MCF 10A (cell line): ENCODE measurements at regions not wholly inside any gene's neighbourhood (a gene's known extent, or its start where the extent isn't known, plus 50 kb on each side); places are given as distances from the start of the nearest gene placed in this dataset.
"Not testable (repeated sequence)": the region's sequence is repeated elsewhere in the genome, so short reads cannot be mapped to it uniquely, and the experiment has no call there.

Experiments used
- BruUV-seq: library from RNA; stranded (reverse); fragments of 400-500 nt; replicated peaks from 2 replicates; lab custom pipeline; 2021; lab: Mats Ljungman, UMichigan
- CTCF ChIA-PET: fragments of 300-600 bp; sonication (Branson Sonifier 250); formaldehyde crosslinking; extraction: SDS; loops from one replicate; lab custom pipeline; 2021; ENCODE audit warnings: antibody characterized with exemption, inconsistent platforms; lab: Yijun Ruan, JAX
- POLR2A ChIA-PET: fragments of 300-600, 350-650 bp; sonication (Branson Sonifier 250); formaldehyde crosslinking; extraction: SDS; loops from one replicate; lab custom pipeline; 2020; ENCODE audit warnings: antibody characterized with exemption, inconsistent platforms; lab: Yijun Ruan, JAX
- DNase-seq: peaks from one replicate; pipeline ENCODE4 v3.0.0-alpha.2; 2018; ENCODE audit not compliant: unreplicated experiment
- H3K27ac Mint-ChIP-seq: one replicate; pipeline ENCODE4 v1.8.0; 2022; ENCODE audit warnings: mild to moderate bottlenecking, low read depth, mixed read lengths; ENCODE audit not compliant: unreplicated experiment
- H3K27me3 Mint-ChIP-seq: one replicate; pipeline ENCODE4 v1.8.0; 2022; ENCODE audit warnings: mixed read lengths; ENCODE audit not compliant: insufficient read depth, unreplicated experiment
- H3K36me3 Mint-ChIP-seq: one replicate; pipeline ENCODE4 v1.8.0; 2022; ENCODE audit warnings: mild to moderate bottlenecking, moderate library complexity, mixed read lengths; ENCODE audit not compliant: insufficient read depth, unreplicated experiment
- H3K4me1 Mint-ChIP-seq: one replicate; pipeline ENCODE4 v1.8.0; 2022; ENCODE audit warnings: mixed read lengths; ENCODE audit not compliant: insufficient read depth, unreplicated experiment
- H3K4me3 Mint-ChIP-seq: one replicate; pipeline ENCODE4 v1.8.0; 2022; ENCODE audit warnings: mild to moderate bottlenecking, moderate library complexity, mixed read lengths; ENCODE audit not compliant: unreplicated experiment
- H3K9me3 Mint-ChIP-seq: one replicate; pipeline ENCODE4 v1.8.0; 2022; ENCODE audit warnings: mixed read lengths; ENCODE audit not compliant: unreplicated experiment
- CTCF ChIP-seq: fragments of 200-600 bp; IDR thresholded peaks from one replicate; pipeline ENCODE4 v1.8.0; 2022; ENCODE audit warnings: antibody characterized with exemption, mild to moderate bottlenecking; ENCODE audit not compliant: unreplicated experiment
- intact Hi-C: fragments of 100-400 bp; cut with micrococcal nuclease; formaldehyde crosslinking; loops from 2 replicates; pipeline ENCODE4 v1.14.1; 2022

GRCh38 chrX:109036624-109037023 is 300.3 kb upstream of the IRS4 start:
- no peak for TF ChIP-seq CTCF
- ChIA-PET POLR2A (no interaction called here), CTCF (interaction anchor here (0.7 kb wide), 1 partner anchor 183 kb away, joined by 3 read pairs; no protein-coding TSS in a partner anchor)
- DNase-seq, result peak; percentile 8
- no peaks in the 10 kb centered on the region for H3K36me3 Mint-ChIP-seq
- no peak overlapping the region for H3K4me3 Mint-ChIP-seq
- BruUV-seq, result no TSS peak
- peaks cover 48% of the 10 kb centered on the region for H3K27me3 Mint-ChIP-seq
- intact Hi-C loops, result no loop called here
- H3K9me3 Mint-ChIP-seq, result peaks cover 9% of the 10 kb centered on the region
- no peak overlapping the region for H3K27ac Mint-ChIP-seq
- no peaks in the 10 kb centered on the region for H3K4me1 Mint-ChIP-seq

- POLR2A ChIA-PET, result no interaction called here
Measured at GRCh38 chrX:108993909-108994308, 257.5 kb upstream of the IRS4 start.

GRCh38 chrX:108972899-108973298 is 236.5 kb upstream of the IRS4 start:
- BruUV-seq, H3K4me3 Mint-ChIP-seq, H3K9me3 Mint-ChIP-seq, intact Hi-C loops, H3K27ac Mint-ChIP-seq, H3K36me3 Mint-ChIP-seq, DNase-seq, CTCF ChIA-PET, H3K4me1 Mint-ChIP-seq: not testable (repeated sequence)
- POLR2A ChIA-PET, result interaction anchor here (0.7 kb wide), 1 partner anchor 616 kb away, joined by 3 read pairs; no protein-coding TSS in a partner anchor
- H3K27me3 Mint-ChIP-seq, result peaks cover 64% of the 10 kb centered on the region

More at GRCh38 chrX:108993909-108994308, 257.5 kb upstream of the IRS4 start:
- Mint-ChIP-seq H3K27ac (no peak overlapping the region), H3K4me3 (no peak overlapping the region), H3K9me3 (no peaks in the 10 kb centered on the region), H3K27me3 (peaks cover 56% of the 10 kb centered on the region), H3K36me3 (no peaks in the 10 kb centered on the region), H3K4me1 (no peaks in the 10 kb centered on the region)
- CTCF ChIA-PET, result interaction anchor here (0.7 to 1.0 kb wide), 2 partner anchors 10 to 1534 kb away, joined by 3 to 5 read pairs; no protein-coding TSS in a partner anchor
- TF ChIP-seq CTCF, result no peak
- intact Hi-C loops, result no loop called here
- no TSS peak for BruUV-seq
- no peak for DNase-seq

- H3K4me1 Mint-ChIP-seq, result no peaks in the 10 kb centered on the region
- H3K4me3 Mint-ChIP-seq, result no peak overlapping the region
- intact Hi-C loops, result no loop called here
- BruUV-seq, result no TSS peak
- no peak overlapping the region for H3K27ac Mint-ChIP-seq
- no peaks in the 10 kb centered on the region for H3K9me3 Mint-ChIP-seq
- TF ChIP-seq CTCF, result no peak
- POLR2A ChIA-PET, result no interaction called here
- CTCF ChIA-PET, result no interaction called here
- peak; percentile 0 for DNase-seq
- peaks cover 72% of the 10 kb centered on the region for H3K27me3 Mint-ChIP-seq
- no peaks in the 10 kb centered on the region for H3K36me3 Mint-ChIP-seq
Measured at GRCh38 chrX:108947205-108947604, 210.8 kb upstream of the IRS4 start.

- intact Hi-C loops, result no loop called here
- CTCF ChIA-PET, result interaction anchor here (0.6 to 0.7 kb wide), 2 partner anchors 151 to 557 kb away, joined by 3 to 6 read pairs; no protein-coding TSS in a partner anchor
- DNase-seq, result no peak
- BruUV-seq, result no TSS peak
- Mint-ChIP-seq H3K27me3 (peaks cover 72% of the 10 kb centered on the region), H3K9me3 (no peaks in the 10 kb centered on the region), H3K4me3 (no peak overlapping the region), H3K36me3 (no peaks in the 10 kb centered on the region), H3K4me1 (no peaks in the 10 kb centered on the region), H3K27ac (no peak overlapping the region)
- no peak for TF ChIP-seq CTCF
- POLR2A ChIA-PET, result no interaction called here
Measured at GRCh38 chrX:108946531-108946930, 210.2 kb upstream of the IRS4 start.
